Bronchial epithelial cell (primary cell): ENCODE measurements at regions not wholly inside any gene's neighbourhood (a gene's known extent, or its start where the extent isn't known, plus 50 kb on each side); places are given as distances from the start of the nearest gene placed in this dataset.
A peak's percentile ranks its signal among the peaks of the same experiment; 100 is the strongest.

ENCODE experiments used
- DNase-seq: peaks from one replicate; pipeline ENCODE4 v3.0.0-alpha.2; 2010; ENCODE audit warnings: low read depth
- FAIRE-seq: peaks from 2 replicates; lab custom pipeline; 2011; peaks lifted over from hg19 to GRCh38; lab: Jason Lieb, UNC
- H3K27me3 ChIP-seq: 2 replicates; pipeline ENCODE4 v1.5.1; 2011; ENCODE audit warnings: low read length; ENCODE audit not compliant: control insufficient read depth, insufficient read depth
- H3K36me3 ChIP-seq: 2 replicates; pipeline ENCODE4 v1.5.1; 2011; ENCODE audit warnings: low read length; ENCODE audit not compliant: control insufficient read depth, insufficient read depth
- H3K4me3 ChIP-seq: 2 replicates; pipeline ENCODE4 v1.5.1; 2011; ENCODE audit warnings: mild to moderate bottlenecking, low read depth, low read length, control low read depth
- TF ChIP-seq, protein P1 (sequence below): IDR thresholded peaks from 2 replicates; pipeline ENCODE4 v1.5.1; 2011; ENCODE audit warnings: mild to moderate bottlenecking, moderate library complexity, low read length, control low read depth, inconsistent platforms; ENCODE audit not compliant: insufficient read depth, severe bottlenecking

DNA sequence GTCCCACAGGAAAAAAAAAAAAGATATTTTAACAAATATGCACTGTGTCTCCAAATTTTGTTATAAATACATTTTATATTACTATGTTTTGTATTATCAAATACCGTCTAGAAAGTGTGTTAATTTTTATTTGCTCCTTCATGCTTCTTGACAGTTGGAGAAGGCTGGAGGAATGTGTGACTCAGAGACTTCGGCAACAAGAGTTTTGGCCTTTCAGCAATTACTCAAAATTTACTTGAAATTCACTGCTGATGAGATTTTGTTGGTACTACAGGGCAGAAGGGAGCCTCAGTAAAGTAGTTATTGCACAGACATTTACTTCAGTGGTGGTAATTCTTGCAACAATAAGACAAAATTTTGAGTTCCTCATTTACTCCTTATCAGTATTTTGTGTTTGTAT, 2164.0 kb downstream of the PCDH7 start:
- DNase-seq (peak; percentile 29), FAIRE-seq (no peak)
- no peaks in the 10 kb centered on the region for H3K27me3 ChIP-seq
- TF ChIP-seq, protein P1, sequence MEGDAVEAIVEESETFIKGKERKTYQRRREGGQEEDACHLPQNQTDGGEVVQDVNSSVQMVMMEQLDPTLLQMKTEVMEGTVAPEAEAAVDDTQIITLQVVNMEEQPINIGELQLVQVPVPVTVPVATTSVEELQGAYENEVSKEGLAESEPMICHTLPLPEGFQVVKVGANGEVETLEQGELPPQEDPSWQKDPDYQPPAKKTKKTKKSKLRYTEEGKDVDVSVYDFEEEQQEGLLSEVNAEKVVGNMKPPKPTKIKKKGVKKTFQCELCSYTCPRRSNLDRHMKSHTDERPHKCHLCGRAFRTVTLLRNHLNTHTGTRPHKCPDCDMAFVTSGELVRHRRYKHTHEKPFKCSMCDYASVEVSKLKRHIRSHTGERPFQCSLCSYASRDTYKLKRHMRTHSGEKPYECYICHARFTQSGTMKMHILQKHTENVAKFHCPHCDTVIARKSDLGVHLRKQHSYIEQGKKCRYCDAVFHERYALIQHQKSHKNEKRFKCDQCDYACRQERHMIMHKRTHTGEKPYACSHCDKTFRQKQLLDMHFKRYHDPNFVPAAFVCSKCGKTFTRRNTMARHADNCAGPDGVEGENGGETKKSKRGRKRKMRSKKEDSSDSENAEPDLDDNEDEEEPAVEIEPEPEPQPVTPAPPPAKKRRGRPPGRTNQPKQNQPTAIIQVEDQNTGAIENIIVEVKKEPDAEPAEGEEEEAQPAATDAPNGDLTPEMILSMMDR = no peak
- no peak overlapping the region for H3K4me3 ChIP-seq
- no peaks in the 10 kb centered on the region for H3K36me3 ChIP-seq

DNA sequence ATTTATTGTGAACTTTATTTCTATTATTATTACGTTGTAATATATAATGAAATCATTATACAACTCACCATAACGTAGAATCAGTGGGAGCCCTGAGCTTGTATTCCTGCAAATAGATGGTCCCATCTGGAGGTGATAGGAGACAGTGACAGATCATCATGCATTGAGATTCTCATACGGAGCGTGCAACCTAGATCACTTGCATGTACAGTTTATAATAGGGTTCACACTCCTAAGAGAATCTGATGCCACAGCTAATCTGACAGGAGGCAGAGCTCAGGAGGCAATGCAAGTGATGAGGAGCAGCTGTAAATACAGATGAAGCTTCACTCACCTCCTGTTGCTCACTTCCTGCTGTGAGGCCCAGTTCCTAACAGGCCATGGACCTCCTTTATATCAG, 2170.2 kb downstream of the PCDH7 start:
- DNase-seq = no peak
- Histone ChIP-seq H3K36me3 (no peaks in the 10 kb centered on the region), H3K27me3 (no peaks in the 10 kb centered on the region), H3K4me3 (no peak overlapping the region)
- TF ChIP-seq, protein P1 = no peak
- no peak for FAIRE-seq

DNA sequence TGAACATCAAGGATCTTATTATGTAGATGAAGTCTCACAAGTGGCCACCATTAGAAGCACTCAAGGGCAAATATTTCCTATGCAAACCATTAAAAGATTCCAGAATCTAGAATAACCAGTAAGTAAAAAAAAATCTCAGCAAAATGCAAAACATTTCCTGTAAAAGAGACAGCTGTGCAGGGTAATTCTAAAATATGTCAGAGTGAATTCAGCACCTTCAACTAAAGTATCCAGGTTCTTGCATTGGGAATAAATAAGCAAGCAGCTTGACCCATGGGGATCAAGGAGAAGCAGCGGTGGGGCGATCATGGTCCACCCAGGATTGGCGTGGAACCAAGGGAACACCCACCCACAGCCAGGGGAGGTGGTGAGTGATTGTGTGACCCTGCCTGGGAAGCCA, 2188.9 kb downstream of the PCDH7 start:
- H3K27me3 ChIP-seq = no peaks in the 10 kb centered on the region
- FAIRE-seq (no peak), DNase-seq (no peak)
- no peaks in the 10 kb centered on the region for H3K36me3 ChIP-seq
- TF ChIP-seq, protein P1 = no peak
- no peak overlapping the region for H3K4me3 ChIP-seq

DNA sequence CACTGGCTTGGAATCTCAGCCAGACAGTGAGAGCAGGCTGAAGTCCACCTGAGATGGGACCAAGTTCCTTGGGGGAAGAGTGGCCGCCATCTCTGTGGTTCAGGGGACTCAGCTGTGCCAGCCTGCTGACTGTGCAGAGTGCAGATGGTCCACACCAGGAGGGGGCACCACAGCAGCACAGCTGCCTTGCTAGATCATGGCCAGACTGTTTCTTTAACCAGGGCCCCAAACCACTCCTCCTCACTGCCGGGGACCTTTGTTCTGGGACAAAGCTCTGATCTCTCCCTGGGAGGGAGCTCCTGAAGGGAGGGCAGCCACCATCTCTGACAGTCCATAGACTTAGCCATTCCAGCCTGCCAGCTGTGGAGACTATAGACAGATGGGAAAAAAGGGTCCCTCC, 2189.6 kb downstream of the PCDH7 start:
- no peaks in the 10 kb centered on the region for H3K27me3 ChIP-seq
- FAIRE-seq = no peak
- no peak overlapping the region for H3K4me3 ChIP-seq
- no peak for DNase-seq
- no peaks in the 10 kb centered on the region for H3K36me3 ChIP-seq
- TF ChIP-seq, protein P1 = no peak

DNA sequence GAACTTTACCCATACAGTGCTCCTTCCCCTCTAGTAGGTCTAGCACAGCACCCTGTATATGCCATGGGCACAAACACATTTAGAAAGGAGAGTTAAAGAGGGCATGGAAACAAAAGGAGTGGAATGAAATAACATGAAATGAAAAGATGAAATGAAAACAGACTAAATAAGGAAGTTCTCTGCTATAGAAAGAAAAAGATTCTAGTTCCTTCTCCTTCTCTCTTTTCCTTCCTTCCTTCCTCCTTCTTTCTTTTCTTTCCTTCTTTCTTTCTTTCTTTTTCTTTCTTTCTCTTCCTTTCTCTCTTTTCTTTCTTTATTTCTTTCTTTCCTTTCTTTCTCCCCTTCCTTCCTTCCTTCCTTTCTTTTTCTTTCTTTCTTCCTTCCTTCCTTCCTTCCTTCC, 2197.4 kb downstream of the PCDH7 start:
- TF ChIP-seq, protein P1 = no peak
- DNase-seq (no peak), FAIRE-seq (no peak)
- Histone ChIP-seq H3K36me3 (no peaks in the 10 kb centered on the region), H3K27me3 (no peaks in the 10 kb centered on the region), H3K4me3 (no peak overlapping the region)
